ENCODE measurements at regions not wholly inside any gene's neighbourhood (a gene's known extent, or its start where the extent isn't known, plus 50 kb on each side); places are given as distances from the start of the nearest gene placed in this dataset.

DNA sequence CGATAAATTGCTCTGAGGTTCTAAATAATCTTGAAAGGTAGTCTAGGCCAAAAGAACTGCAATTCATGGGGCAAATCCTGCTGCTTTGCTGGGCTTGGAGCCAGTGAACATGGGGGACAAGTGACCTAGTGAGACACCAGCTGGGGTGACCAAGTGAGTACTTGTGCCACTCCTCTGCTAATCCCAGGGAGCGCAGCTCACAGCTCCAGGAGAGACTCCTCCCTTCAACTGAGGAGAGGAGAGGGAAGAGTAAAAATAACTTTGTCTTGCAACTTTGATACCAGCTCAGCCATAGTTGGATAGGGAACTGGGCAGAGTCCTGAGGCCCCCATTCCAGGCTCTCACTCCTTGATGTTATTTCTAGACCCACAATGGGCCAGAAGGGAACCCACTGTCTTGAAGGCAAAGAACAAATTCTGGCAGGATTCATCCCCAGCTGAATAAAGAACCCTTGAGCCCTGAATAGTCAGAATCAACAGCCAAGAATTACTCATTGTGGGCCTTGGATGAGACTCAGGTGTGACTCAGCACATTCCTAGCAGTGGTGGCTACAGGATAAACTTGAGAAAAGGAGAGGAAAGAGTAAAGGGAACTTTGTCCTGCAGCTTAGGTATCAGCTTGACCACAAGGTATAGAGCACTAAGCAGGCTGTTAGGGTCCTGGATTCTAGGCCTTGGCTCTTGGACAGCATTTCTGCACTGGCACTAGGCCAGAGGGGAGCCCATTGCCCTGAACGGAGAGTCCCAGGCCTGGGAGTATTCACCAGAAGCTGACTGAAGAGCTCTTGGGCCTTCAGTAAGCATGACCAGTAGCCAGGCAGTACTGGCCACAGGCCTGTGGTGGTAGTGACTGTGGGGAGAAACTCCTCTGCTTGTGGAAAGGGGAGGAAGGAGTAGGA lies 288.3 kb upstream of the CDH18 start:
- DNase-seq (ENCODE audit: low read depth), result peak; percentile 61

DNA sequence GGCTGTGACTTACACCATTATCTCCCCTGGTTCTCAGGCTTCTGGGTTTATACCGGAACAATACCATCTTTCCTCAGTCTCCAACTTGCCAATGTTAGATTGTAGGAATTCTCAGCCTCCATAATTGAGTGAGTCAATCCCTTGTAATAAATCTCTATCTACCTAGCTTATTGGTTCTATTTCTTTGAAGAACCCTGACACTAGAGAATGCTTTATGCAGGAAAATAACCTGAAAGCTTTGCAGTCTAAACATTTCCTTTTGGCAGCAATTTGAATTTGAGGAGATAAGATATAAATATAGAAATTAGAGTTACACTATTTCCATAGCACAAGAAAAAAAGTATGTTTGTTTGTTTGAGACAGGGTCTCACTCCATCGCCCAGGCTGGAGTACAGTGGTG lies 278.1 kb upstream of the CDH18 start:
- DNase-seq (ENCODE audit: low read depth), result no peak

DNA sequence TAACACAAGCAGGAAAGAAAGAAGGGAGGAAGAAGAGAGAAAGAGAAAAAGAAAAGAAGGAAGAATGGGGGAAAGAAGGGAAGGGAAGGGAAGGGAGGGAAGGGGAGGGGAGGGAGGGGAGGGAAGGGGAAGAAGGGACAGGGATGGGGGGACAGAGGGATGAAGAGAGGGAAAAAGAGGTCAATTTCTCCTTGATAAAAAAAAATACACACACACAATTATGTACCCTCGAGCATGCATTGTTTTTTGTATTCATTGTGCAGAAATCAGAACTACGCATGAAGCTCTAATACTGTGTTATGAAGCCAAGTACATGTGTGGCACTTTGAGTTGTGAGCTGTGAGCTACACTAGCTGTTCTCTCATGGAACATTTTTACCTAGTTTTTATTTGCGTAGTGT lies 274.9 kb upstream of the CDH18 start:
- no peak for DNase-seq (ENCODE audit: low read depth)

DNA sequence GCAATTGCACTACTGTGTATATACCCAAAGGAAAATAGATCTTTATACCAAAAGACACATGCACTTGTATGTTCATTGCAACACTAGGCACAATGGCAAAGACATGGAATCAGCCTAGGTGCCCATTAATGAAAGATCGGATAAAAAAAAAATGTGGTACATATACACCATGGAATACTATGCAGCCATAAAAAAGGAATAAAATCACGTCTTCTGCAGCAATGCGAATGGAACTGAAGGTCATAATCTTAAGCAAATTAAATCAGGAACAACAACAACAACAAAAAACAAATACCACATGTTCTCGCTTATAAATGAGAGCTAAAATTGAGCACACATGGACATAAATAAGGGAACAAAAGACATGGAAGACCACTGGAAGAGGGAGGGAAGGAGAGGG lies 266.7 kb upstream of the CDH18 start:
- DNase-seq (ENCODE audit: low read depth), result no peak

DNA sequence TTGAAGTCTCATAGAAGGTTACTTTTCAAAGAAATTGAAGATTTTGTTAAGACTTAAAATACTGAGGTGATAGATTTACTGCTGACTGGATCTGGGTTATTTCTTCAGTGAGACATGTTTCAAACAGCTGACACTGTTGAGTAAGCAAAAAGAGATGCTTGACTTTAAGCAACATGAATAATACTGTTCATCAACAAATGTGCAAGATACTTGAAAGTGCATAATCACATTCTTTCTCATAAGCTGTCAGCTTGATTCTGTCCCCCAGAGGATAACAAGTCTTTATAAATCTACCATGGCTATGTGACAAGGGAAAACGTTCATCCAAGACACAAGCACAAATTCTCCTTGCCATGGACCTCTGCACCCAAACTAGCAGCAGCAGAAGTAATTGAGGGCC lies 260.1 kb upstream of the CDH18 start:
- no peak for DNase-seq (ENCODE audit: low read depth)

DNA sequence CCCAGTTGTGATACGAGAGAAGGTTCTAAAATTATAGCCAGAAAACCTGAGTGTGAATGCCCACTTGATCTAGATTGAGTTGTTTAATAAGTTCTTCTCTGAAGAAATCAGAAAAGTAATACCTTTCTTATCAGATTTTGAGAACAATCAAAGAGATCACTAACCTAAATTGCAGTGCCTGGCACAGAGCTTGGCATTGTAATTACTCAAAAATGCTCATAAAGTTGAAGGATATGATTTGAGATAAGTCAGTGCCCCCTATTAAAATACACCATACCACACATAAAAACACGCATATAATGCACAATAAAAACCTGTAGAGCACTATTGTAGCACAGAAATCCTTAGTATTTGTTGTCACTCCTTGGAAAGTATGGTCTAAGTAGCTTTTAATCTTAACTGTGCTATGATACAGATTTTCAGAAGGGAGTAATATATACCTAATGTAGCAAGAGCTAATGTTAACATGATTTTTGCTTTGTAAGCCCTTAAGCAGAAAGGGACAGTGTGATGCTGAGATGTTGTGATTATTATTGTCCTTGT lies 257.5 kb upstream of the CDH18 start:
- no peak for DNase-seq (ENCODE audit: low read depth)

DNA sequence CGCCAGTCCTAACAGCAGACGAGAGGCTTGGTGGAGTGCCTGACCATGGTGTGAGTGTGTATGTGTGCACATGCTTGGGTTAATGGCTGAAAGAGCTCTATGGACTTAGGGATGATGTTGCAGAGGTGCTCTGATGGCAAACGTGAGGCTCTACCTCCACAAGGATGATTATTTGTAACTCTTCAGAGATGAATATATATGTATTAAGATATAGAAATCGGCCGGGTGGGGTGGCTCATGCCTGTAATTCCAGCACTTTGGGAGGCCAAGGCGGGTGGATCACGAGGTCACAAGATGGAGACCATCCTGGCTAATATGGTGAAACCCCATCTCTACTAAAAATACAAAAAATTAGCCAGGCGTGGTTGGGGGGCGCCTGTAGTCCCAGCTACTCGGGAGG lies 253.4 kb upstream of the CDH18 start:
- no peak for DNase-seq (ENCODE audit: low read depth)

DNA sequence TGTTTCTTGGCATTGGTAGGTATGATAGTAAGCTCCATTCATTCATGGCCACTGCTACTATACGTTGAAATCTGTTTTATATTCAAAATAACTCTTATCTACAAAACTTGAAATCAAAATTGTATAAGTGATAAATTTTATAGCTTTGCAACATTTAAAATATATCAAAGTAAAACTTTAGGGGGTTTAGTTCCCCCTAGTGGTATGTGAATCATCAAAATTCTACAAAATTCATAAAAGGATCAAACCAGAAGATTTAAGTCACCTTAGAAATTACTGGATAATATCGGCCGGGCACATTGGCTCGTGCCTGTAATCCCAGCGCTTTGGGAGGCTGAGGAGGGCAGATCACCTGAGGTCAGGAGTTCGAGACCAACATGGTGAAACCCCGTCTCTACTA lies 243.0 kb upstream of the CDH18 start:
- no peak for DNase-seq (ENCODE audit: low read depth)

DNA sequence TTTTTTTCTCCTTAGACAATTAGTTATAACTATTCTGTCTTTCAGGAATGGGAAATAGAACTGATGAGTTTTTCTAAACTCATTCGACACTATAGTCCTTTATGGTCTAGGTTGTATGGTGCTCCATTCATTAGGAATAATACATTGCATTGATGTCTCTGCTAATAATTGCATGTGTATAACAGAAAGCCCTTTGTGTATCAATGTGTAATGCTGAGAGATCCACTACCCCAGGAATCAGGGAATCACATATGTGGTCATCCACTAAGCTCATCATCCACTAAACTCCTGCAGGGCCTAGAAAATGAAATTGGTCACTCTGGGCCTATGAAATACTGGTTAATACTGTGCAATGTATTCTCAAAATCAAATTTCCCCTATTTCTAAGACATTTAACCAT lies 242.0 kb upstream of the CDH18 start:
- no peak for DNase-seq (ENCODE audit: low read depth)

DNA sequence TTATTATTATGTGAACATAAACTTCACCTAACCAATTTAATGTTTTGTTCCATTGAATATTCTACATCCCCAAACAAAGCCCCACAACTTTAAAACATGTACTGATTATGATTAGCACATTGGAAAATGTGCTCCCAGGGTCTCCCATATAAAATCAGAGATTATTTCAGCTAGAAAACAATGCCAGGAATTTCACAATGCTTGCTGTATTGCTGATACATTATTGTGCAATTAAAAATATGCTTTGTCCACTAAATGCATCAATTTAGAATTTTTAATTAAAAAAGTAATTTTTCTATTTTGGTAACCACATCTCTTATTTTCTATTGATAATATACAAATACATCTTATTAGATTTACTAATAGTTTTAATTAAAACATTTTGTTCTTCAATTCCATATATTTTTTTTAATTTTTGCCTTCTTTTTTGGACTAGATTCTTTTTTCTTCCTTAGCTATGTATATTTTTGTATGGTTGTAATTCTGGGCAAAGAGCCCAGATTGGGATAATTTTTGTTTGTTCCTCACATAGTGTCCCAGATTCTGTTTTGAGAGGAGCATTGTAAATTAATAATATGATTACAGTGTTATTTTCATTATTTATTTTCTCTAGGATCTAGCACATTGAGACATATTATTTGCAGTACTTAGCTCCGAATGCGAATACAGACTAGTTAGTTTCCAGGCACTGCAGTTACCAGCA lies 241.5 kb upstream of the CDH18 start:
- no peak for DNase-seq (ENCODE audit: low read depth)

DNA sequence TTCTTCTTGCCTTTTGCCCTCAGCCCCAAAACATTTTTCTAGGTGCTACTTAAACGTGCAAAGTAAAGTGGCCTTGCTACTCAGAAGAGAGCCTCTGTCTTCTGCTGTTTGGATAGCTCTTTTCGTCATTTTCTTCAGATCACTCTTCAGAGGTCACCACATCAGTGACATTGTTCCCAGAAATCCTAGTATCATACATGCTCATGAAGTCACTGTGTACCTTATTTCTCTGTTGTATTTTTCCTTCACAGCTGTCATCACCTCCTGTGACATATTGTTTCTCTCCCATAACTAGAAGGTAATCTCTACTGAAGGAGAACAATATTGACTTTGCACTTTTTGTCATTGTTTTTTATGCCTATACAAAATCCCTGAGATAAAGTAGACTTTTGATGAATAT lies 237.0 kb upstream of the CDH18 start:
- no peak for DNase-seq (ENCODE audit: low read depth)

DNA sequence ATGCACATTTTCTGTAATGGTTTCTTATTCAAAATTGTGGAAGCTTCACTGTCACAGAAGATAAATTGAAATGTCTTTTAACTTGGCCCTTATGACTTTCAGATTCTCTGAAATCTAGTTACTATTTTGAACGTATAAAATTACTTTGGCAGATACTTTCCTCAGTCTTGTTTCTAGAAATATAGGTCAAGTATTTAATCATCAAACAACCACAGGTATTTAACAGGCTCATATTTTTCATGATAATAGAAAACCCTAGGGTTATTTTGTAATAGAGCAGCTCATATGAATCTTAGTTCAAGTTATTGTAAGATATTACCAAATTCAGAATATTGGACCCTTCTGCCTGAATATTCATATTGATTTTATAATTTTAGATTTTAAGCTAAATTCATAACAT lies 236.0 kb upstream of the CDH18 start:
- DNase-seq (ENCODE audit: low read depth), result no peak

DNA sequence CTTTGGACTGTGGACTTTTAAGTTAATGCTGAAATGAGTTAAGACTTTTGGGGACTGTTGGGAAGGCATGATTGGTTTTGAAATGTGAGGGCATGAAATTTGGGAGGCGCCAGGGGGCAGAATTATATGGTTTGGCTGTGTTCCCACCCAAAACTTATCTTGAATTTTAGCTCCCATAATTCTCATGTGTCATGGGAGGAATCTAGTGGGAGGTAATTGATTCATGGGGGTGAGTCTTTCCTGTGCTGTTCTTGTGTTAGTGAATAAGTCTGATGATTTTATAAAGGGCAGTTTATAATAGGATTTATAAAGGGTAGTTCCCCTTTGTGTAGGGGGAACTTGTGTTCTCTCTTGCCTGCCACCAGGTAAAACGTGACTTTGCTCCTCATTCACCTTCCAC lies 235.5 kb upstream of the CDH18 start:
- DNase-seq (ENCODE audit: low read depth), result no peak

DNA sequence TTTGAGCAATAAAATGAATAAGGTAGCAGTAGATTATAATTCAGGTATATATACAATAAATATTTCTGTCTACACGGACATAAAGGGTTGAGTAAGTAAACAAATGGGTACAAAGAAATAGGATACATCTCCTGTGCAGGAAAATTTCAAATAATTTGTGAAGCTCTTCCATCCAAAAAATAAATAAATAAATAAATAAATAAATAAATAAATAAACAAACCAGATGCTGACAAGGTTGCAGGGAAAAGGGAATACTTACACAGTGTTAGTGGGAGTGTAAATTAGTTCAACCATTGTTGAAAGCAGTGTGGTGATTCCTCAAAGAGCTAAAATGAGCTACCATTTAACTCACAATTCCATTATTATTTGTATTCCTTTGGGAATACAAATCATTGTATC lies 227.3 kb upstream of the CDH18 start:
- DNase-seq (ENCODE audit: low read depth), result no peak

DNA sequence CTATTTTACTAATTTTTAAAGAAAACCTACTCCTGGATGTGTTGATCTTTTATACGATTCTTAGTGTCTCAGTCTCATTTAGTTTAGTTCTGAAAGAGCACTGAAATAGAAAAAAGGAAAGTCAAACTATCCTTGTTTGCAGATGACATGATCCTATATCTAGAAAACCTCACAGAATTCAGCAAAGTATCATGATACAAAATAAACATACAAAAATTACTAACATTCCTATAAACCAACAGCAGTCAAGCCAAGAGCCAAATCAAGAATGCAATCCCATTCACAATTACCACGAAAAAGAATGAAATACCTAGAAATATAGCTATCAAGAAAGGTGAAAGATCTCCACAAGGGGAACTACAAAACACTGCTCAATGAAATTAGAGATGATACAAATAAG lies 225.8 kb upstream of the CDH18 start:
- no peak for DNase-seq (ENCODE audit: low read depth)

DNA sequence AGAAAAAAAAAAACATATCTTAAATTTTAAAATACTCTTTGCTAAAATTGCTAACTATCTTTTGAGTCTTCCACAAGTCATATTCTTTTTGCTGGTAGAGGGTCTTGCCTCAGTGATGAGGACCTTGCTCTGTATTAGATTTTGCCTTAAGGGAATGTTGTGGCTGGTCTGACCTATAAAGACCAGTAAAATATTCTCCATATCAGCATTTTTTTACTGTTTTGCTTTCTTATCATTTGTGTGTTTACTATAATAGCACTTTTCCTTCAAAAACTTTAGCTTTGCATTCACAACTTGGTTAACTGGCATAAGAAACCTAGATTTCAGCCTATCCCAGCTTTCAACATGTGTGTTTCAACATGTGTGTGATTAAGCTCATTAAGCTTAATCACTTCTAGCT lies 224.7 kb upstream of the CDH18 start:
- DNase-seq (ENCODE audit: low read depth), result no peak

DNA sequence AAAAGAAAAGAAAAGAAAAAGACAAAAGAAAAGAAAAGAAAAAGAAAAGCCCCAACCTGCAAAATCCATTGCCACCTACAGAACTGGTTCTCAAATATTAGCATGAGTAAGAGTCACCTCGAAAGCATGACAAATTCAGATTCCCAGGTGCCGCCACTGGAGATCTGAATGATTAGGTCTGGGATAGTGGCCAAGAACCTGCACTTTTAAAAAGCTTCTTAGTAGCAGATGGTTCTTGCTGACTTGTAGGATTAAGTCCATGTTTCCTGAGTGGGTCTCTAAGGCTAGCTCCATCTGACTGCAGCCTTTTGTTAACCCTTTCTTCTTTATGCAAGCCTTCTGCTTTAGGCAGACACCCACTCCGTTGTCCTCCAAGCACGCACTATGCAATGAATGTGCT lies 178.5 kb upstream of the CDH18 start:
- DNase-seq (ENCODE audit: low read depth), result no peak

DNA sequence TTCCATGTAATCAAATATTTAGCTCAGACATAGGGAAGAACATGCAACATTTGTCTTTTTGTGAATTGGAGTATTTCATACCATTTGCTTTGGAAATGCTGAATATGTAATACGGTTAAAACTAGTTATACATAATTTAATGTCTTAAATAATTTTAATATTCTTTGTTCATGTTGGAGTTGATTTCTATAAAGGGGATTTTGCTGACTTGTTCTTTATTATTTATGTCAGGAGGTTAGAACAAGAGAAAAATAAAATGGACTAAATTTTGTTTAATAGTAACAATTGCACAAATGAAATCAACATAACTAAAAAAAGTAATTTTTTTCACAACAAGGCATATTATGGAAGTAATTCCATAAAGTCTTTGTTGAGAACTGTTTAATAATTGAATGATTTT lies 170.0 kb upstream of the CDH18 start:
- no peak for DNase-seq (ENCODE audit: low read depth)

DNA sequence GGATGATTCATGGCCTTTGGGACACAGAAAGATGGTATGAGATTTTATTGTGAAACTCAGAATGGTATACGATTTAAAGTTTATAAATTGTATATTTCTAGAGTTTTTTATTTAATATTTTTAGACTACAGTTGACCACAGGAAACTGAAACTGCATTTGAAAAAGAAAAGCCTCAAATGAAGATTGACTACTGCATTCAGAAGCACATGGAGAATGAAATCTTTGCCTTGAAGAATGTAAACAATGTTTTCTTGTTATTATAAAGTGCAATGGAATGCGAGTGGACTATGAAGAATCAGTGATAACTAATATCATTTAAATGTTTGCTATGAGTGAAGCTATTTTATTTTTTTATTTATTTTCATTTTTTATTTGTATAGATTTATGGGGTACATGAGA lies 169.1 kb upstream of the CDH18 start:
- no peak for DNase-seq (ENCODE audit: low read depth)

DNA sequence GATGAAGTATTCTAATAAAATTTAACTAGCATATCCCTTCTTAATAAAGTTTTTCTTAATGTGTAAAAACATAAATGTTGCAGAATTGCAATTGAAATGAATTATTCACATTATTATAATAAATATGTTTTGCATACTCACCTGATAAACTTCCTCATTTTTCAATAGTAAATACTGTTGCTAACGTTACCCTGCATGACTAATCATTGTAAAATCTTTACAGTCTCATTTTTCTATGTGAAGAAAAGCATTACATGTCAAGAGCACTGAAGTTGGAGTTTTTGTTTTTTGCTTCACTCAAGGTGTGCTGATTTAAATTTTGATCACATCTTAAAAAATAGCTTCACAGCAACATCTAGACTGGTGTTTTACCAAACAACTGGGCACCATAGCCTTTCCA lies 157.2 kb upstream of the CDH18 start:
- DNase-seq (ENCODE audit: low read depth), result no peak

DNA sequence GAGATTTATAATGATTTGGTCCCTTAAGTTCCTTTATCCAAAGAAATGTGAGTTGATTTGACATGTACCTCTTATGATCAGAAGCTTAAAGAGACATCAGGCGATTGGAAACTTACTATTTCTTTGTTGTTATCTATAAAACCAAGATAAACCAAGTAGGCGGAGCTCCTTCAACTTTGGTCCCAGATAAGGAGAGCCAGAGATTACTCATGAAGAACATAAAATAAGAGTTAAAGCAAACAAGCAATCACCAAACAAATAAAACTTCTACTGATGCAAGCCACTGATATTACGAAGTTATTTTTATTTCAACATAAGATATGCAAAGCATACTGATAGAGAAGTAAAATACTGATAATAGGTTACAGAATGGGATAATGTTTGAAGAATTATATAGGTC lies 141.5 kb upstream of the CDH18 start:
- DNase-seq (ENCODE audit: low read depth), result no peak

DNA sequence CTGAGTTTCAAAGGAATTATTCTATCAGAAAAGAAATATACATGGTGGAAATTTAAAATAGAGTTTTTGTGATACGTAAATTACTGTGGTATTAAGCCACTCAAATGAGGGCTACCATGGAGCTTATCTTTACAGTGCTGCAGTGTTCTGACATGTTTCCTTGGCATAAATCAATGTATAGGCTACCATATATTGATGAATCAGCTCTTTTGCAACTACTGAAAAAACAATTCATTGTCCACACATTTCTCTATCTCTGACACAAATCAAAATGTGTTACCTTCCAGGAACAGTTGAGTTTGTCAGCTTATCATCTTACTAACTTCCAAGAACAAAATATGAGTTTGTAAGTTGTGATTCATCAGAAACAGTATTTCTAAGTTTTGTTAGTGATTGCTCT lies 140.3 kb upstream of the CDH18 start:
- no peak for DNase-seq (ENCODE audit: low read depth)

DNA sequence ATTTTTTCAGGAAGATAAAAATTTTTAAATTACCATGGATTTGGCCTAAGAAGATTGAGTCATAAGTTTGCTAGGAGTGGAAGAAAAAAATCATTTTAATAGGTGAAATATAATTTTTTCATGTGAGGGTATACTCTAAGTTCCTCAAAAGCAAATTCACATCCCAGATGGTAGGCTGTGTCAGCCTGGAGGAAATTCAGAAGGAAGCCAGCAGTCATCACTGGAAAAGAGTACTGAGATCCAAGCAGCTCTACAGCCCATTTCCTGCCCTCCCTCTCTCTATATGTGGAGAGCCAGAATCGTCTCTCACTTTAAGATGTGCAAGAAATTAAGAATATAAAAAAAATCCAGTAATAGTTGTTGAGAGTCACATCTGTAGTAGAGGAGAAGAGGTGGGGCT lies 126.5 kb upstream of the CDH18 start:
- DNase-seq (ENCODE audit: low read depth), result no peak

DNA sequence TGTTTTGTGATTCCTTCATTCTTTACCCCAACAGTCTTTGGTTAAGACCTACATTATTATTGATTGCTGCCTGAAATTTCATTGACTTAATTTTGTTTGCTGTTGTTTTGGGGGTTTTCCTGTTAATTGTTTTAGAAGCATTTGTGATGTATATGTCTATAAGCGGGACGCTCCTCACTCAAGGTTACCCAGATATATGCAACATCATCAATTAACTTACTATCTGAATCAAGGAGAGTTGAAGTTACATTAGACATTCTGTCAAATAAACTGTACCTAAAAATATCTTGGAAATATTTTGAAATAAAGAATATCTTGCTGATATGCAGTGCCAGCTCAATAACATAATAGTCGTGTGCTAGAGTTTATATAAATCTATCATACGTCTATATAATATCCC lies 125.9 kb upstream of the CDH18 start:
- DNase-seq (ENCODE audit: low read depth), result no peak

Data from fibroblast of the conjunctiva (primary cell).